AG09319 (cell line): ENCODE measurements at regions not wholly inside any gene's neighbourhood (a gene's known extent, or its start where the extent isn't known, plus 50 kb on each side); places are given as distances from the start of the nearest gene placed in this dataset.
A peak's percentile ranks its signal among the peaks of the same experiment; 100 is the strongest.

Experiments used
- DNase-seq: peaks from one replicate; pipeline ENCODE4 v3.0.0-alpha.2; 2010; ENCODE audit warnings: low read depth; ENCODE audit errors: extremely low read depth
- TF ChIP-seq, protein P1 (sequence below): IDR thresholded peaks from 2 replicates; pipeline ENCODE4 v1.5.1; 2011; ENCODE audit warnings: low read depth, mild to moderate bottlenecking, inconsistent platforms, low read length, moderate library complexity

DNA sequence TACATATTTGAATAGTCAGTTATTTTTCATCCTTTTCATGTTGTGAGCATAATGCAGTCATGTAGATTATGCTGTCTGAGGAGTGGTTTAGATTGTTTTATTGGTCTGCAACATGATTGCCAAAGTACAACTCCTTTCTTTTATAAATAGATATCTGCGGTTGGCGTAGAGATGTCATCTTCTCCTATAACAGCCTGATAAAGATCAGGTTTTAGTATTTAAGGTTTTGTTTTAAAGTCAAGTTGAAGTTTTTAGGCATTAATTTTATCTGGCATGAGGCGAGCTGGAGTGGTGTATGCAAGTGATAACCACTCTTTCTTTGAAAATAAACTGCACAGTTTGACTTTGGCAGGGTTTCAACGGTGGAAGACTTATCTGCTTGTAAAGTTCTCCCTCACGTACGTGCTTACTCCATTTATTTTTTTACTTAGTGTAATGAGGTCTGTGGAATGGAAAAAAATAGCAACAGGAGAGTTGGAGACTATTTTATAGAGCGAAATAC lies 126.3 kb downstream of the FBXO8 start:
- no peak for DNase-seq
- TF ChIP-seq, protein P1, sequence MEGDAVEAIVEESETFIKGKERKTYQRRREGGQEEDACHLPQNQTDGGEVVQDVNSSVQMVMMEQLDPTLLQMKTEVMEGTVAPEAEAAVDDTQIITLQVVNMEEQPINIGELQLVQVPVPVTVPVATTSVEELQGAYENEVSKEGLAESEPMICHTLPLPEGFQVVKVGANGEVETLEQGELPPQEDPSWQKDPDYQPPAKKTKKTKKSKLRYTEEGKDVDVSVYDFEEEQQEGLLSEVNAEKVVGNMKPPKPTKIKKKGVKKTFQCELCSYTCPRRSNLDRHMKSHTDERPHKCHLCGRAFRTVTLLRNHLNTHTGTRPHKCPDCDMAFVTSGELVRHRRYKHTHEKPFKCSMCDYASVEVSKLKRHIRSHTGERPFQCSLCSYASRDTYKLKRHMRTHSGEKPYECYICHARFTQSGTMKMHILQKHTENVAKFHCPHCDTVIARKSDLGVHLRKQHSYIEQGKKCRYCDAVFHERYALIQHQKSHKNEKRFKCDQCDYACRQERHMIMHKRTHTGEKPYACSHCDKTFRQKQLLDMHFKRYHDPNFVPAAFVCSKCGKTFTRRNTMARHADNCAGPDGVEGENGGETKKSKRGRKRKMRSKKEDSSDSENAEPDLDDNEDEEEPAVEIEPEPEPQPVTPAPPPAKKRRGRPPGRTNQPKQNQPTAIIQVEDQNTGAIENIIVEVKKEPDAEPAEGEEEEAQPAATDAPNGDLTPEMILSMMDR: no peak

DNA sequence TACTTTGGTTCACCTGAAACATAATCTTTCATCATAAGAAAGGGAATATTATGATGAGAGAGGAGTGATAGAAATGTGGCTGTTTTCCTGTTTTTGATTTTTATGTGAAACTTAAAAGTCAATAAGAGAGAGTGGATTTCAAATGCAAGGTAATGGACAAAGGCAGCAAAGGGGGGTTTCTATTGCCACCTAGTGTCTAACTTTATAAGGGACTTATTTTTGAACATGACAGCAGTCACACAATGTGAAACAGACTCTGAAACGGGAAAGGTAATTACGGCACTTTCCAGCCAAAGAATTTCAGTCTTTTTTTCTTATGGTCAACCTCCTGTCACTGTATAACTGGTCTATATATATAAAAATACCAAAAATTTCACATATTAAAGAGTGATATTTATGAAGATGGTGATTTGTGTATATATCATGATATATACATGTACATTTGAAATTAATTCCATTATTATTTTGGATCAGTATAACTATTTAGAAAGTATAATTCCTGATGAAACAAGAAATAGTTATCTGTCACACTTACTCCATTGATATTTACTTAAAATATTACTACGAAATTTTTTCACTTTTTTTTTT lies 127.1 kb downstream of the FBXO8 start:
- TF ChIP-seq, protein P1: peak; percentile 66
- peak; percentile 0 for DNase-seq

DNA sequence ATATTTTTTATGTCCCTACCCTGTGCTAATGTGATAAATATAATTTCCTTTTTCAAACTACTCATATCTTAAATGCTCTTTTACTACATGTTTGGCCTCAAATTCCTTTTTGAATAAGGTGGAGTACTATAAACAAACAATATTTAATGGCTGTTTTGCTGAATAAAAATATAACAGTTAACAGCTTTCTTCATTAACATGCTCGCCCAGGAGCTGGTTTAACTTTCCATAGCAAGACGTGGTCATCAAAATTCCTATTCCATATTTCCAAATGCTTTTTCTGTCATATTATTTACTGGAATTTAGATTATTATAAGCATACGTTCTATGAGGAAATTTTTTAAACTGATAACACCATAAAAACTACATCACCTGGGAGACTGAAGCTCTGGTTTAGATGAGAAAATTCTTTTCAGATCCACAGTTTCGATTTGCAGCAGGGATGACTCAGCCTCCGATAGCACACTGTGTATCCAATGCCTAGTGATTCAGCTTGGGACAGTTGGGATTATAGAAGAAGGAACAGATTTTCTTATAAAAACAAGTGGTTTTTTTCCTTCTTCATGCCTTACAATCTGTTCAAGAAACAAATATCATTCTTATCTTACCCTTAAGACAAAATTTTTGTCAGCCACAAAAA lies 129.1 kb downstream of the FBXO8 start:
- DNase-seq: peak; percentile 3
- TF ChIP-seq, protein P1: no peak

DNA sequence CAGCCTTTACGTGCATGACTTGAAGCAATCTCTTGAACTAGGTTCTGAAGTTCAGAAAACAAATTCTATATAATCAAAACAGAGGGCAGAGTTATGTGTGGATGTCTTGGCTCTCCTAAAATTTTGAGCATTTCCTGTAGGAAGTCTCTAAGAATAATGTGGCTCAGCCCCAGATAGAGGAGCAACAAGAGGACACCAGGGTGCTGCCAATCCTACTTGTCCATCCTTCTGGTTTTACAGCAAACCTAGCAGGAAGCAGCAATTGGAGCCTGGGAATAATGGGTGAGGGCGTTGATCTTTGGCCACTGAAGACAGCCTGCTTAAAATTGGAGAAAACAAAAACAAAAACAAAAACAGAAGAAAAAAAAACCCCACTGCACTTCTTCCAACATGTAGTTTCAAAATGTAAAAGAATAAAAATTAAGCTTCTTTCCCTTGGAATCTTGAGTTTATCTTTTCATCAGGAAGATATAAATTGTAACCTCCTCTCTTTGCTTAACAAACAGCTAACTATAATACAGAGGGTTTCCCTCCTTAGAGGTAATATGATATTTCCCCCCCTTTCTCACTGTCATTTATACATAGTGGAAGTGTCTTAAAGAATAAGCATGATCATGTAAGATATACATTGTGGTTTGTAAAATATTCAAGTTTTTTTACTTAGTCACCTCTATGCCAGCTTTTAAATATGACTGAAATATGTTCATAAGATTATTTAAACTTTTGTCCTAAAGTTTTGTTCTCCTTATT lies 130.6 kb downstream of the FBXO8 start:
- TF ChIP-seq, protein P1: no peak
- DNase-seq: no peak

DNA sequence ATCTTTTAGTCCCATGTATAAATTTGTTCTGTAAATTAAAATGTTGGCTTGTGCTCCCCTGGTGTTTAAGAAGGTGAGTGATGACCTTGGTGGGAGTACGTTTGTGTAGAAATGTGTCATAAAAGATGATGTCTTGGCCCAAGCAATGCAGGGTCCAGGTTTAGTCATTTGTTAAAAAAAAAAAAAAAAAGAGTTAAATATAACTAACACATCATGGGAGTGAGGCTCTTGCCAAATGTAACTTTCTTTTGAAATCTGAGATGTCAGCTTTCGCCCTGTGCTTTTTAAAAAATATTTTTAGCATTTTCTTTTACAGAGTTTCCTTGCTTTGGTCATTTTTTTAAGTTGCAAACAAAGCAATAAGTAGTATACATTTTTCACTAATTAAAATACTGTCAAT lies 135.6 kb downstream of the FBXO8 start:
- no peak for DNase-seq
- TF ChIP-seq, protein P1: no peak

DNA sequence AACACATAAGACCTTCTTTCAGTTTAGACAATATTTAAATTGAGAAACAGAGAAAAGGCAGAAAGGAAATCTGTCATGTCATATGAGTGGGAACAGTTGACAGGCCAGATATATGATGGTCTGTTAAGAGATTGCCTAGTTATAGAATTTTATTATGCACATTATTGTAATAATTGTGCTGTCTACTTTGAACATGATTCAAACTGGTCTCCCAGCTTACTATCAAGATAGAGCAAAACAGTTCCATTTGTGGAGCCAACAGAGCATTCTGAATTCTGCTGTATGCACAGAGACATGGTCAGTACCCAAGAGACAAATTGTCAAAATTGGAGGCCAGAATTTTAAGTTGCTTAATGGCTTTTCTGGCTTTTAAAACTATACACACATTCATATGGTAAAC lies 139.4 kb downstream of the FBXO8 start:
- DNase-seq: no peak
- TF ChIP-seq, protein P1: no peak

DNA sequence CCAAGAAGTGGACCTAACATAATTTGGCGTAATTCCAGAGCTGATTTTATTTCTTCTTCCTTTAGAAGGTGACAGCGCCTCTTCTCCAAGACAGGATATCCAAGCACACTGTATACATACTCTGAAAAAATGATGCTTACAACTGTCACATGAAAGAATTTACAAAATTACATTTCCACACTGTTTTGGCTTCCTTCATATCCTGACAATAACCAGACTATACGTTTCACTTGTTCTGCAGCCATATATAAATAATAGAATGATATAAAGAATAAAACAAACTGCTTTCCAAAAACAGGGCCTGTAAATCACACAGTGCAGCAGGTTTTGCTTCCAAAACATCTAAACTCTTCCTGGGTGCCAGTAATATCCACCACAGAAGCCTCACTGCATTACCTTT lies 141.6 kb downstream of the FBXO8 start:
- DNase-seq: no peak
- TF ChIP-seq, protein P1: no peak
